Right lobe of liver (tissue), 6 donors: ENCODE measurements at regions not wholly inside any gene's neighbourhood (a gene's known extent, or its start where the extent isn't known, plus 50 kb on each side); places are given as distances from the start of the nearest gene placed in this dataset.

Experiments used
- ATAC-seq, 4 donors: fragments of 200-7000 bp; cut with Tn5 transposase; one replicate each; pipeline ENCODE4 v1.9.1; 2020; ENCODE audit warnings: mild to moderate bottlenecking in 4 of 4, moderate library complexity in 4 of 4
- DNase-seq, 3 donors: peaks; one replicate each; pipeline ENCODE4 v3.0.0-alpha.2; 2020
- H3K27ac ChIP-seq, 3 donors: fragments of 200-600 bp; one replicate each; pipeline ENCODE4 v1.8.0; 2022
- H3K27me3 ChIP-seq, 2 donors: fragments of 200-600 bp; one replicate each; pipeline ENCODE4 v1.8.0; 2022
- H3K36me3 ChIP-seq, 4 donors: fragments of 200-600 bp; sonication (generic) in 1 of 4; one replicate each; pipeline versions ENCODE4 v1.5.1 to v1.8.0; 2017 to 2022; ENCODE audit warnings: control low read depth in 1 of 4
- H3K4me1 ChIP-seq, 4 donors: fragments of 200-600 bp; sonication (generic) in 1 of 4; one replicate each; pipeline versions ENCODE4 v1.5.1 to v1.8.0; 2017 to 2022; ENCODE audit warnings: control low read depth in 1 of 4
- H3K4me3 ChIP-seq, 3 donors: fragments of 200-600 bp; one replicate each; pipeline ENCODE4 v1.8.0; 2022
- H3K9me3 ChIP-seq, 4 donors: fragments of 200-600 bp; sonication (generic) in 1 of 4; one replicate each; pipeline versions ENCODE4 v1.5.1 to v1.8.0; 2017 to 2022; ENCODE audit warnings: control low read depth in 1 of 4
- POLR2A ChIP-seq: fragments of 450-650 bp; IDR thresholded peaks from one replicate; pipeline ENCODE4 v1.6.1; 2017; ENCODE audit warnings: antibody characterized with exemption, mild to moderate bottlenecking
- whole genome bisulfite sequencing: methylation state at CpG from one replicate; pipeline ENCODE4 v1.1.6; 2018; ENCODE audit warnings: low coverage, low lambda C conversion rate; ENCODE audit not compliant: insufficient coverage; ENCODE audit errors: missing lambda C conversion rate; 5-methylcytosine and 5-hydroxymethylcytosine counted together
- intact Hi-C, 2 donors: fragments of 100-400 bp; cut with DNase I; formaldehyde crosslinking; loops; one replicate each; pipeline versions ENCODE4 v1.11.2 to v1.14.1; 2022
- TF ChIP-seq, protein P1 (sequence below), 4 donors: fragments of 200-600 bp in 3 of 4; fragments of 450-650 bp in 1 of 4; IDR thresholded peaks; one replicate each; pipeline versions ENCODE4 v1.5.1 to v1.8.0; 2016 to 2022; ENCODE audit warnings: antibody characterized with exemption in 4 of 4, mild to moderate bottlenecking in 2 of 4
- donor health status: DM: no; HTN: yes; CAD: no.
- donor health status: DM: no; HTN: no; CAD: no.
- donor health status: DM: no; HTN: no; CAD: no.
- donor health status: DM: no; HTN: yes; CAD: no.
- donor health status: DM: no; HTN: yes; CAD: no.

DNA sequence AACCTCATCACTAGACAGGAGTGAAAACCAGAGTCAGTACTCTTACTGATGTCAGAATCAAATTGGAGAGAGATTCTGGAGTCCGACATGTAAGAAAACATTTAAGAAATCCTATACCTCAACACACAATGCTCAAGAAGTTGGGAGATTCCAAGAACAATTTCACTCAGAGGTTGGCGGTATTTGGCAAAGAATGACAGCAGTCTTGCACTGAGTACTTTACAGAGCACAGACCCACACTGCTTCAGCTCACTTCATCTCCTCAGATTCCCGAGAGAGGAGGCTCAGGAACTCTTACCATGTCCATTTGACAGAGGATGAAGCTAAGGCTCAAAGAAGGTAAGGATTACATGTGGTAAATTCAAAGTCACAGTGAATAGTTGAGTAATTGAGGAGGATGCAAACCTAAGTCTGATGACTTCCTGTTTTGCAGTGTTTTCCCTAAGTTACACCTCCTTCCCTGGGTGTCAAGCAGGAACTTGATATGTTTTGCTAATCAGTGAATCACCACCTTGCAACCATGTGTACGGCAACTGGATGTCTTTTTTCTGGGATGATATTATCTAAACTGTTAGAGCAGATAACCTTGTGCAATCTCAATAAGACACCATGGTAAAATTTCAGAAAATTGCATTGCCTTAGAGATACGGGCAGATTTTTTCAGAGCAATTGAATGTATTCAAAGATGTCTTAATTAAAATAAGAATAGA lies 61.3 kb upstream of the MME start:
- no peaks in the 10 kb centered on the region for H3K27me3 ChIP-seq
- no peak overlapping the region for H3K4me3 ChIP-seq
- no peaks in the 10 kb centered on the region for H3K9me3 ChIP-seq
- ATAC-seq, result peak in 1 of 4 donors; percentile 24
- no peaks in the 10 kb centered on the region for H3K4me1 ChIP-seq
- H3K27ac ChIP-seq, result no peak overlapping the region
- no peak for DNase-seq
- no peaks in the 10 kb centered on the region for H3K36me3 ChIP-seq
- WGBS, result 41% methylated on average over 5 of the region's 5 CpGs
- intact Hi-C loops, result no loop called here
- TF ChIP-seq, protein P1, sequence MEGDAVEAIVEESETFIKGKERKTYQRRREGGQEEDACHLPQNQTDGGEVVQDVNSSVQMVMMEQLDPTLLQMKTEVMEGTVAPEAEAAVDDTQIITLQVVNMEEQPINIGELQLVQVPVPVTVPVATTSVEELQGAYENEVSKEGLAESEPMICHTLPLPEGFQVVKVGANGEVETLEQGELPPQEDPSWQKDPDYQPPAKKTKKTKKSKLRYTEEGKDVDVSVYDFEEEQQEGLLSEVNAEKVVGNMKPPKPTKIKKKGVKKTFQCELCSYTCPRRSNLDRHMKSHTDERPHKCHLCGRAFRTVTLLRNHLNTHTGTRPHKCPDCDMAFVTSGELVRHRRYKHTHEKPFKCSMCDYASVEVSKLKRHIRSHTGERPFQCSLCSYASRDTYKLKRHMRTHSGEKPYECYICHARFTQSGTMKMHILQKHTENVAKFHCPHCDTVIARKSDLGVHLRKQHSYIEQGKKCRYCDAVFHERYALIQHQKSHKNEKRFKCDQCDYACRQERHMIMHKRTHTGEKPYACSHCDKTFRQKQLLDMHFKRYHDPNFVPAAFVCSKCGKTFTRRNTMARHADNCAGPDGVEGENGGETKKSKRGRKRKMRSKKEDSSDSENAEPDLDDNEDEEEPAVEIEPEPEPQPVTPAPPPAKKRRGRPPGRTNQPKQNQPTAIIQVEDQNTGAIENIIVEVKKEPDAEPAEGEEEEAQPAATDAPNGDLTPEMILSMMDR (IDR thresholded peaks at IDR 0.05), result no peak
- TF ChIP-seq POLR2A, result no peak

DNA sequence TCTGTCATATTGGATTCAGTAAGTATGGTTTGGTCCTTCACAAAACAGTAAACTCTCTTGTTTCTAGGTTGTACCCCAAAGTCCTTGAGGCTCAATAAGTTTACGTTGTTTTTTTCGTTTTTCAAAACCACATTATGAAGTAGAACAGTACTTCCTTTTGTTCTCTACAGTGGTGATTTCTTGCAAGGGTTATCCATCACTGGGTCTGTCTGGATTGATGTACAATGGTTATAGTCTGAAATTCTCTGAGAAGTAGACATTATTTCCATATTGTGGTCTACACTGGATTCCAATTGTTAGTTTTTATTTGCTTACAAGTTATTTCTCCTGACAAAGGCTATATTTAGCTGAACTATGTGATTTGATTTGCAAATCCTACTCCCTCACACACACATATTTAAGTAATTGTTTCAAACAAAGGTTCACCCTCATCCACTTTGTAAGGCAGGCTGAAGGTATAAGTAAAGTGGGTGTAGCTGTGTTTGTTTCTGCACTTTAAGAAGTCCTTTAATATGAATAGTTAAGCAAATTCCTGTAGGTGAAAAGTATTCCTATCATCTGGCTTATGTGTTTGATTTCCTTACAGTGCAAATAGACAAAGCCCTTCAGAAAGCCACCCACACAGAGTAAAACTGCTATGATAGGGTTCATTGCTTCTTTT lies 64.2 kb upstream of the MME start:
- Histone ChIP-seq H3K36me3 (no peaks in the 10 kb centered on the region), H3K9me3 (no peaks in the 10 kb centered on the region), H3K4me1 (no peaks in the 10 kb centered on the region), H3K4me3 (no peak overlapping the region), H3K27me3 (no peaks in the 10 kb centered on the region), H3K27ac (no peak overlapping the region)
- intact Hi-C loops, result no loop called here
- 50% methylated on average over 2 of the region's 2 CpGs for WGBS
- no peak for DNase-seq
- no peak for TF ChIP-seq POLR2A
- TF ChIP-seq, protein P1 (IDR thresholded peaks at IDR 0.05), result no peak
- ATAC-seq, result no peak

DNA sequence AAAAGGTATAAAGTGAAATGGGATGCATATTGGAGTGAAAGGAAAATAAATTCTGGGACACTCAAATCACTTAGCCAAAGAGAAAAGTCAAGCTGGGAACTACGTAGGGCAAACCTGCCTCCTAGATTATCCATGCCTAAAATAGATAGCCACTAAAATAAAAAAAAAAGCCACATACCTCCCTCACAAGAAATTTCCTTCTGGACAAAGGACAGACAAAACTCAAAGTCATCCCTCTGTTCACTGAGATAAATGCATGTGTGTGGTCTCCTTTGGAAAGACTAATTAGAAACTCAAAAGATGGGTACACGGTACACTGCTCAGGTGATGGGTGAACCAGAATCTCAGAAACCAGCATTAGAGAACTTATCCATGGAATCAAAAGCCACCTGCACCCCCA lies 65.2 kb upstream of the MME start:
- TF ChIP-seq, protein P1 (IDR thresholded peaks at IDR 0.05), result no peak
- no peak for TF ChIP-seq POLR2A
- no peak for DNase-seq
- H3K27me3 ChIP-seq, result no peaks in the 10 kb centered on the region
- no peaks in the 10 kb centered on the region for H3K4me1 ChIP-seq
- WGBS, result 48% methylated on average over 2 of the region's 2 CpGs
- H3K9me3 ChIP-seq, result no peaks in the 10 kb centered on the region
- H3K4me3 ChIP-seq, result no peak overlapping the region
- H3K36me3 ChIP-seq, result no peaks in the 10 kb centered on the region
- no peak for ATAC-seq
- intact Hi-C loops, result no loop called here
- no peak overlapping the region for H3K27ac ChIP-seq

DNA sequence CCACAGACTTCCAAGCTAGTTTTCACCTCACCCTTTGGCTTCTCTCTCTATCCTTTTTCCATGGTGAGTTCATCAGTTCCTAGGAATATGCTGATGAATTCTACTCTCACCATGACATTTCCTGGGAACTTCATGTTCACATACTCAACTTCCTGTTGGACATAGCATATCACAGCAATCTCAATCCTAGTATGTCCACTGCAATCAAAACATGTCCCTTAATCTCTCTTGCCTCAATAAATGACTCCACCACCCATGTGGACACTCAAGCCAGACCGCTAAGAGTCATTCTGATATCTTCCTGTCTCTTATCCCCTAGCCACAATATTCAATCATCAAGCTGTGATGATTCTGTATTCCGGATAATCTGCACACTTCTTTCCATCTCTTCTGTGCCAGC lies 66.7 kb upstream of the MME start:
- WGBS, result 19% methylated on average over 2 of the region's 2 CpGs
- intact Hi-C loops, result no loop called here
- no peaks in the 10 kb centered on the region for H3K9me3 ChIP-seq

More for the DNA sequence above, 66.7 kb upstream of the MME start:
- H3K27me3 ChIP-seq, result no peaks in the 10 kb centered on the region
- H3K36me3 ChIP-seq, result no peaks in the 10 kb centered on the region
- no peaks in the 10 kb centered on the region for H3K4me1 ChIP-seq
- TF ChIP-seq, protein P1 (IDR thresholded peaks at IDR 0.05), result no peak
- TF ChIP-seq POLR2A, result no peak
- H3K27ac ChIP-seq, result no peak overlapping the region
- no peak overlapping the region for H3K4me3 ChIP-seq
- ATAC-seq, result no peak
- no peak for DNase-seq
